ENCODE measurements at regions not wholly inside any gene's neighbourhood (a gene's known extent, or its start where the extent isn't known, plus 50 kb on each side); places are given as distances from the start of the nearest gene placed in this dataset.

GRCh38 chr2:139628931-139629330 is 848.7 kb upstream of the NXPH2 start:
- Mint-ChIP-seq H3K27ac (no peak overlapping the region), H3K4me1 (ENCODE audit: low read depth) (no peaks in the 10 kb centered on the region), H3K36me3 (ENCODE audit: low read depth) (no peaks in the 10 kb centered on the region), H3K27me3 (ENCODE audit: low read depth) (no peaks in the 10 kb centered on the region), H3K9me3 (ENCODE audit: insufficient read depth) (peaks cover 10% of the 10 kb centered on the region), H3K4me3 (no peak overlapping the region)
- ChIA-PET CTCF (no interaction called here), POLR2A (no interaction called here)
- ATAC-seq (no peak), DNase-seq (no peak)

DNA sequence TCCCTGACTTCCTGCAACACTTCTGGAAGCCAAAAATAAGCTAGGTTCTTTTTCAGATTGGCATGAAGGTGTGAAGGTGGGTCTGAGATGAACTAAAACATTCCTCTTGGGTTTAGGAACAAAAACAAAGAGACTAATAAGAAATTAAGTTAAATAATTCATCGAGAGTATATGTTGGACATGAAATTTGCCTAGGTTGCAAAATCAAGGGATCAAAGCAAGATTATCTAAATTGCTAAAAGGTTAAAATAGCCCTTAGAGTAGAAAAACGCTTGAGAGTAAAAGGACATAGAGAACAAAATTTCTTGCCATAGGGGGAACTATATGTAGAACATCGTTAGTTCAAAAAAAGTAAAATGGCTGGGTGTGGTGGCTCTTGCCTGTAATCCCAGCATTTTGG is 845.9 kb upstream of the NXPH2 start:
- ChIA-PET CTCF (no interaction called here), POLR2A (no interaction called here)
- Mint-ChIP-seq H3K36me3 (ENCODE audit: low read depth) (no peaks in the 10 kb centered on the region), H3K9me3 (ENCODE audit: insufficient read depth) (peaks cover 10% of the 10 kb centered on the region), H3K4me3 (no peak overlapping the region), H3K27ac (no peak overlapping the region), H3K4me1 (ENCODE audit: low read depth) (no peaks in the 10 kb centered on the region), H3K27me3 (ENCODE audit: low read depth) (no peaks in the 10 kb centered on the region)
- no peak for ATAC-seq
- DNase-seq, result no peak

DNA sequence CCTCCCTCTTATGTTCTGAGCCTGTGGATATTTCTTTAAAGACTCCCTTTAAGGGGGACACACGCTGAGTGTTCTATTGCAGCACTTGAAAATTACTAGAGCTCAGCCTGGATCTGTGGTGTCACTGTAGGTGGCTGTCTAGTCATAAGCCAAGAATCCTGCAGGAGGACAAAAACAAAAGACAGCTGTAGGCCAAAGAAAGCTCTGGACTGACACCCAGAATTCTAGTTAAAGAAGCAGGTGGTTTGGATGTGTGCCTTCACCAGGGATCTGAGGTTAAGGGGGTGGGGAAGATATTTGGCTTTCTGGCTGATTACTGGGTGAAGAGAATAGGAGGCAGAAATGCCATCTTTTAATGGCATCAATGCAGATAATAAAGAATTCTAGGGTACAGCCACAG is 842.5 kb upstream of the NXPH2 start:
- H3K9me3 Mint-ChIP-seq (ENCODE audit: insufficient read depth), result peaks cover 30% of the 10 kb centered on the region
- H3K27ac Mint-ChIP-seq, result no peak overlapping the region

DNA sequence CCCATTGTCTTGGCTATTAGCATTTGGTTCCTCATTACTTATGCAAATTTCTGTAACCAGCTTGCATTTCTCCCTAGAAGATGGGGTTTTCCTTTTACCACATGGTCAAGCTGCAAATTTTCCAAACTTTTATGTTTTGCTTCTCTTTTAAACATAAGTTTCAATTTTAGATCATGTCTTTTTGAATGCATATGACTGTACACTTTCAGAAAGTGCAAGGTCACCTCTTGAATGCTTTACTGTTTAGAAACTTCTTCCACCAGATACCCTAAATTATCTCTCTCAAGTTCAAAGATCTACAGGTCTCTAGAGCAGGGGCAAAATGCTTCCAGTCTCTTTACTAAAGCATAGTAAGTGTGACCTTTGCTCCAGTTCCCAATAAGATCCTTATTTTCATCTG is 837.6 kb upstream of the NXPH2 start:
- Mint-ChIP-seq H3K27me3 (ENCODE audit: low read depth) (no peaks in the 10 kb centered on the region), H3K4me3 (no peak overlapping the region), H3K36me3 (ENCODE audit: low read depth) (no peaks in the 10 kb centered on the region), H3K27ac (no peak overlapping the region), H3K4me1 (ENCODE audit: low read depth) (no peaks in the 10 kb centered on the region), H3K9me3 (ENCODE audit: insufficient read depth) (peaks cover 19% of the 10 kb centered on the region)
- ATAC-seq (no peak), DNase-seq (no peak)
- POLR2A ChIA-PET, result no interaction called here
- CTCF ChIA-PET, result no interaction called here

More for the DNA sequence above, 842.5 kb upstream of the NXPH2 start:
- DNase-seq, result no peak
- ChIA-PET CTCF (no interaction called here), POLR2A (no interaction called here)
- no peaks in the 10 kb centered on the region for H3K4me1 Mint-ChIP-seq (ENCODE audit: low read depth)
- H3K27me3 Mint-ChIP-seq (ENCODE audit: low read depth), result no peaks in the 10 kb centered on the region
- ATAC-seq, result no peak
- H3K36me3 Mint-ChIP-seq (ENCODE audit: low read depth), result no peaks in the 10 kb centered on the region
- H3K4me3 Mint-ChIP-seq, result no peak overlapping the region

DNA sequence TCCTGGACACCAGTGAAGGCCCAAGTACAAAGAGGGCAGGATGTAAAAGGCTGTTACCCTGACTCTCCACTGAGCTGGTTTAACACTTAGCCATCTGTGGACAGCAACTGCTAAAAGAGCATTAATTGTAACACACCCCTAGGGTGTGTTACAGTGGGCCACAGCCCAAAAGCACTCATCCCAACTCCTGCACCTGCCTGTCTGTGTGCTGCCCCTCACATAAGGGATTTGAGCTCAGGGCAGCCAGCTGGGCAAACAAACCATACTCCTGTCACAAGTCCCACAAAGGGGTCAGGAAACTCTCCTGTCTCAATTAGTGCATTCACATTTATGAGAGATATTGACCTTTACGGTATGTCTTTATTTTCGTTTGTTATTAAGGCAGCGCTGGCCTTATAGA is 833.1 kb upstream of the NXPH2 start:
- H3K9me3 Mint-ChIP-seq (ENCODE audit: insufficient read depth), result peaks cover 17% of the 10 kb centered on the region
- ChIA-PET CTCF (no interaction called here), POLR2A (no interaction called here)
- H3K27me3 Mint-ChIP-seq (ENCODE audit: low read depth), result no peaks in the 10 kb centered on the region
- ATAC-seq (no peak), DNase-seq (no peak)
- H3K36me3 Mint-ChIP-seq (ENCODE audit: low read depth), result no peaks in the 10 kb centered on the region
- no peaks in the 10 kb centered on the region for H3K4me1 Mint-ChIP-seq (ENCODE audit: low read depth)
- no peak overlapping the region for H3K4me3 Mint-ChIP-seq
- no peak overlapping the region for H3K27ac Mint-ChIP-seq

GRCh38 chr2:139610512-139610911 is 830.3 kb upstream of the NXPH2 start:
- Mint-ChIP-seq H3K27me3 (ENCODE audit: low read depth) (no peaks in the 10 kb centered on the region), H3K36me3 (ENCODE audit: low read depth) (no peaks in the 10 kb centered on the region)
- POLR2A ChIA-PET, result no interaction called here

GRCh38 chr2:139609109-139609508 is 828.9 kb upstream of the NXPH2 start:
- no peak overlapping the region for H3K4me3 Mint-ChIP-seq
- H3K27ac Mint-ChIP-seq, result no peak overlapping the region
- POLR2A ChIA-PET, result no interaction called here
- H3K36me3 Mint-ChIP-seq (ENCODE audit: low read depth), result no peaks in the 10 kb centered on the region
- ATAC-seq, result no peak
- CTCF ChIA-PET, result no interaction called here
- DNase-seq, result no peak
- no peaks in the 10 kb centered on the region for H3K27me3 Mint-ChIP-seq (ENCODE audit: low read depth)
- no peaks in the 10 kb centered on the region for H3K4me1 Mint-ChIP-seq (ENCODE audit: low read depth)
- H3K9me3 Mint-ChIP-seq (ENCODE audit: insufficient read depth), result peaks cover 24% of the 10 kb centered on the region

More at GRCh38 chr2:139610512-139610911, 830.3 kb upstream of the NXPH2 start:
- Mint-ChIP-seq H3K9me3 (ENCODE audit: insufficient read depth) (peaks cover 21% of the 10 kb centered on the region), H3K4me1 (ENCODE audit: low read depth) (no peaks in the 10 kb centered on the region), H3K27ac (no peak overlapping the region), H3K4me3 (no peak overlapping the region)
- ATAC-seq (no peak), DNase-seq (no peak)
- CTCF ChIA-PET, result no interaction called here

DNA sequence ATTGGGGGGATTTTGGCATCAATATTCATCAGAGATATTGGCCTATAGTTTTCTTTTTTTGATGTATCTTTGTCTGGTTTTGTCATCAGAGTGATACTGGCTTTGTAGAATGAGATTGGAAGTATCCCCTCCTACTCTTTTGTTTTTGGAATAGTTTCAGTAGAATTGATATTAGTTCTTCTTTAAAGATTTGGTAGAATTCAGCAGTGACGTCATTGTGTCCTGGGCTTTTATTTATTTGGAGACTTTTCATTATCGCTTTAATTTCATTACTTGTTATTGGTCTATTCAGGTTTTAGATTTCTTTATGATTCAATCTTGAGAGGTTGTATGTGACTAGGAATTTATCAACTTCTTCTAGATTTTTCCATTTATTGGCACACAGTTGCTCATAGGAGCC is 825.5 kb upstream of the NXPH2 start:
- POLR2A ChIA-PET, result no interaction called here
- Mint-ChIP-seq H3K36me3 (ENCODE audit: low read depth) (no peaks in the 10 kb centered on the region), H3K9me3 (ENCODE audit: insufficient read depth) (peaks cover 22% of the 10 kb centered on the region), H3K4me3 (no peak overlapping the region), H3K4me1 (ENCODE audit: low read depth) (no peaks in the 10 kb centered on the region), H3K27me3 (ENCODE audit: low read depth) (no peaks in the 10 kb centered on the region), H3K27ac (no peak overlapping the region)
- CTCF ChIA-PET, result no interaction called here
- ATAC-seq (no peak), DNase-seq (no peak)

DNA sequence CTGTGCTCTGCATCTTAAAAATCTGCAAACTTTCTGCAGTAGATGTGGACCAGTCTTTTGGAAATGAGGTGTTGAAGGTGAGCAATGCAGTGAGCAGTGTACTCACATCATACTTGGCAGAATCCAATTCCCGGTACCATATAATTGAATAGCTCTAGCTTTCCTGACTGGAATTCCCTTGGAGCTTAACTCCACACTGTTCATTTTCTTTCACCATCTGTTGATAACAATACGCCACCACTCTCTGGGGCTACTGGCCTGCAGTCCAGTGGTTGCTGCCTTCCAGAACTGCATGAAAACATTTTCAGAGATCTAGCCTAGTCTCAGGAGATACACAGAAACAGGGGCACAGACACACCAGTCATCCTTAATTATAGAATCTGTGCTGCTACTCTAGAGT is 820.0 kb upstream of the NXPH2 start:
- Mint-ChIP-seq H3K27me3 (ENCODE audit: low read depth) (no peaks in the 10 kb centered on the region), H3K4me3 (no peak overlapping the region), H3K9me3 (ENCODE audit: insufficient read depth) (peaks cover 13% of the 10 kb centered on the region), H3K27ac (no peak overlapping the region), H3K4me1 (ENCODE audit: low read depth) (no peaks in the 10 kb centered on the region), H3K36me3 (ENCODE audit: low read depth) (no peaks in the 10 kb centered on the region)
- no peak for DNase-seq
- ATAC-seq, result no peak
- ChIA-PET POLR2A (no interaction called here), CTCF (no interaction called here)

GRCh38 chr2:139585101-139585500 is 804.9 kb upstream of the NXPH2 start:
- CTCF ChIA-PET, result no interaction called here
- POLR2A ChIA-PET, result no interaction called here
- ATAC-seq (no peak), DNase-seq (no peak)
- Mint-ChIP-seq H3K4me3 (no peak overlapping the region), H3K36me3 (ENCODE audit: low read depth) (no peaks in the 10 kb centered on the region), H3K4me1 (ENCODE audit: low read depth) (no peaks in the 10 kb centered on the region), H3K27ac (no peak overlapping the region), H3K27me3 (ENCODE audit: low read depth) (no peaks in the 10 kb centered on the region), H3K9me3 (ENCODE audit: insufficient read depth) (peaks cover 26% of the 10 kb centered on the region)

GRCh38 chr2:139574371-139574770 is 794.2 kb upstream of the NXPH2 start:
- ATAC-seq, result no peak
- Mint-ChIP-seq H3K9me3 (ENCODE audit: insufficient read depth) (peaks cover 20% of the 10 kb centered on the region), H3K27ac (no peak overlapping the region), H3K4me1 (ENCODE audit: low read depth) (no peaks in the 10 kb centered on the region), H3K4me3 (no peak overlapping the region), H3K36me3 (ENCODE audit: low read depth) (no peaks in the 10 kb centered on the region), H3K27me3 (ENCODE audit: low read depth) (no peaks in the 10 kb centered on the region)
- ChIA-PET CTCF (no interaction called here), POLR2A (no interaction called here)
- no peak for DNase-seq

- DNase-seq (no peak), ATAC-seq (no peak)
- H3K4me3 Mint-ChIP-seq, result no peak overlapping the region
- no peaks in the 10 kb centered on the region for H3K4me1 Mint-ChIP-seq (ENCODE audit: low read depth)
- no peaks in the 10 kb centered on the region for H3K27me3 Mint-ChIP-seq (ENCODE audit: low read depth)
- ChIA-PET POLR2A (no interaction called here), CTCF (no interaction called here)
- peaks cover 21% of the 10 kb centered on the region for H3K9me3 Mint-ChIP-seq (ENCODE audit: insufficient read depth)
- H3K27ac Mint-ChIP-seq, result no peak overlapping the region
- no peaks in the 10 kb centered on the region for H3K36me3 Mint-ChIP-seq (ENCODE audit: low read depth)
These were observed 776.6 kb upstream of the NXPH2 start for GRCh38 chr2:139556789-139557188.

- H3K4me3 Mint-ChIP-seq, result no peak overlapping the region
- no peaks in the 10 kb centered on the region for H3K36me3 Mint-ChIP-seq (ENCODE audit: low read depth)
- no peaks in the 10 kb centered on the region for H3K27me3 Mint-ChIP-seq (ENCODE audit: low read depth)
- H3K4me1 Mint-ChIP-seq (ENCODE audit: low read depth), result no peaks in the 10 kb centered on the region
- ChIA-PET POLR2A (no interaction called here), CTCF (no interaction called here)
- no peak for ATAC-seq
- DNase-seq, result no peak
- no peak overlapping the region for H3K27ac Mint-ChIP-seq
- peaks cover 12% of the 10 kb centered on the region for H3K9me3 Mint-ChIP-seq (ENCODE audit: insufficient read depth)
These were observed 770.7 kb upstream of the NXPH2 start for GRCh38 chr2:139550873-139551272.
